Caco-2 (cell line): ENCODE measurements at regions not wholly inside any gene's neighbourhood (a gene's known extent, or its start where the extent isn't known, plus 50 kb on each side); places are given as distances from the start of the nearest gene placed in this dataset.

Source experiments
- BruUV-seq: library from RNA; stranded (reverse); fragments of 400-500 nt; replicated peaks from 2 replicates; lab custom pipeline; 2021; lab: Mats Ljungman, UMichigan
- CTCF ChIA-PET: fragments of 300-600 bp; sonication (Branson Sonifier 250); formaldehyde crosslinking; loops from one replicate; lab custom pipeline; 2022; ENCODE audit warnings: antibody characterized with exemption; lab: Charles Lee
- POLR2A ChIA-PET: fragments of 300-600 bp; sonication (Branson Sonifier 250); formaldehyde crosslinking; loops from one replicate; lab custom pipeline; 2022; ENCODE audit warnings: antibody characterized with exemption; lab: Charles Lee
- DNase-seq, 2 experiments: peaks; one replicate each; pipeline versions ENCODE4 v3.0.0 to v3.0.0-alpha.2; 2020 to 2022
- H3K27me3 ChIP-seq: replicated peaks from 2 replicates; pipeline ENCODE4 v1.6.0; 2011; ENCODE audit warnings: low read length; ENCODE audit not compliant: control insufficient read depth, insufficient read depth
- H3K36me3 ChIP-seq: 2 replicates; pipeline ENCODE4 v1.5.1; 2011; ENCODE audit warnings: low read length; ENCODE audit not compliant: control insufficient read depth, insufficient read depth
- H3K4me1 ChIP-seq: fragments of 250-450 bp; sonication (Bioruptor Pico); 2 replicates; pipeline ENCODE4 v1.5.1; 2020; ENCODE audit warnings: mild to moderate bottlenecking
- H3K4me3 ChIP-seq: 2 replicates; pipeline ENCODE4 v1.5.1; 2011; ENCODE audit warnings: low read depth, mild to moderate bottlenecking, control low read depth, low read length
- H3K9me3 ChIP-seq: fragments of 250-450 bp; sonication (Bioruptor Pico); 2 replicates; pipeline ENCODE4 v1.5.1; 2020; ENCODE audit warnings: mild to moderate bottlenecking, moderate library complexity
- H3K27ac Mint-ChIP-seq: one replicate; pipeline ENCODE4 v1.8.0; 2022; ENCODE audit warnings: mixed read lengths; ENCODE audit not compliant: unreplicated experiment
- H3K27me3 Mint-ChIP-seq: one replicate; pipeline ENCODE4 v1.8.0; 2022; ENCODE audit warnings: mixed read lengths; ENCODE audit not compliant: insufficient read depth, unreplicated experiment
- H3K36me3 Mint-ChIP-seq: one replicate; pipeline ENCODE4 v1.8.0; 2022; ENCODE audit warnings: mild to moderate bottlenecking, mixed read lengths; ENCODE audit not compliant: insufficient read depth, unreplicated experiment
- H3K4me1 Mint-ChIP-seq: one replicate; pipeline ENCODE4 v1.8.0; 2022; ENCODE audit warnings: low read depth, mixed read lengths; ENCODE audit not compliant: unreplicated experiment
- H3K4me3 Mint-ChIP-seq: one replicate; pipeline ENCODE4 v1.8.0; 2022; ENCODE audit warnings: mild to moderate bottlenecking, moderate library complexity, mixed read lengths; ENCODE audit not compliant: unreplicated experiment
- H3K9me3 Mint-ChIP-seq: one replicate; pipeline ENCODE4 v1.8.0; 2022; ENCODE audit warnings: mixed read lengths; ENCODE audit not compliant: unreplicated experiment
- CTCF ChIP-seq, 2 experiments: fragments of 200-600 bp in 1 of 2; IDR thresholded peaks; 1 replicate in 1 of 2; 2 replicates in 1 of 2; pipeline versions ENCODE4 v1.5.1 to v1.8.0; 2011 to 2022; ENCODE audit warnings: antibody characterized with exemption in 1 of 2, control low read depth in 1 of 2, inconsistent platforms in 1 of 2, low read depth in 1 of 2, low read length in 1 of 2, mild to moderate bottlenecking in 1 of 2, moderate library complexity in 1 of 2; ENCODE audit not compliant: insufficient read depth in 1 of 2, severe bottlenecking in 1 of 2, unreplicated experiment in 1 of 2
- intact Hi-C: fragments of 100-400 bp; cut with micrococcal nuclease; formaldehyde crosslinking; loops from one replicate; pipeline ENCODE4 v1.10.0; 2022; ENCODE audit not compliant: unreplicated experiment

GRCh38 chr13:80151016-80151415 is 189.9 kb downstream of the SPRY2 start:
- H3K27me3 ChIP-seq: no peaks in the 10 kb centered on the region
- no peaks in the 10 kb centered on the region for H3K4me1 Mint-ChIP-seq
- no peak overlapping the region for H3K4me3 ChIP-seq
- no peak overlapping the region for H3K4me3 Mint-ChIP-seq
- no peak for DNase-seq
- H3K36me3 ChIP-seq: no peaks in the 10 kb centered on the region
- H3K4me1 ChIP-seq: no peaks in the 10 kb centered on the region
- ChIA-PET CTCF (no interaction called here), POLR2A (no interaction called here)
- H3K36me3 Mint-ChIP-seq: no peaks in the 10 kb centered on the region
- no peak overlapping the region for H3K27ac Mint-ChIP-seq
- no peak for TF ChIP-seq CTCF (IDR thresholded peaks at IDR 0.05; ENCODE audit: insufficient read depth in 1 of 2, low read depth in 1 of 2, low read length in 1 of 2, severe bottlenecking in 1 of 2, unreplicated experiment in 1 of 2)
- no TSS peak for BruUV-seq
- no peaks in the 10 kb centered on the region for H3K9me3 ChIP-seq
- intact Hi-C loops: no loop called here
- H3K9me3 Mint-ChIP-seq: no peaks in the 10 kb centered on the region
- no peaks in the 10 kb centered on the region for H3K27me3 Mint-ChIP-seq

- ChIA-PET POLR2A (interaction anchor here (0.6 kb wide), 1 partner anchor 62 kb away, joined by 3 read pairs; no protein-coding TSS in a partner anchor), CTCF (interaction anchor here (0.7 kb wide), 1 partner anchor 382 kb away, joined by 4 read pairs; no protein-coding TSS in a partner anchor)
- no peaks in the 10 kb centered on the region for H3K36me3 Mint-ChIP-seq
- Histone ChIP-seq H3K36me3 (no peaks in the 10 kb centered on the region), H3K9me3 (no peaks in the 10 kb centered on the region), H3K4me3 (no peak overlapping the region), H3K4me1 (no peaks in the 10 kb centered on the region), H3K27me3 (no peaks in the 10 kb centered on the region)
- no peak overlapping the region for H3K27ac Mint-ChIP-seq
- H3K4me3 Mint-ChIP-seq: no peak overlapping the region
- BruUV-seq: no TSS peak
- no peaks in the 10 kb centered on the region for H3K9me3 Mint-ChIP-seq
- no peak for DNase-seq
- TF ChIP-seq CTCF (IDR thresholded peaks at IDR 0.05; ENCODE audit: insufficient read depth in 1 of 2, low read depth in 1 of 2, low read length in 1 of 2, severe bottlenecking in 1 of 2, unreplicated experiment in 1 of 2): no peak
- intact Hi-C loops: no loop called here
- no peaks in the 10 kb centered on the region for H3K4me1 Mint-ChIP-seq
- H3K27me3 Mint-ChIP-seq: no peaks in the 10 kb centered on the region
Observed at GRCh38 chr13:80149736-80150135, 191.2 kb downstream of the SPRY2 start.

- intact Hi-C loops: no loop called here
- no TSS peak for BruUV-seq
- POLR2A ChIA-PET: no interaction called here
Observed at GRCh38 chr13:80145171-80145690, 195.7 kb downstream of the SPRY2 start.

More at GRCh38 chr13:80145171-80145690, 195.7 kb downstream of the SPRY2 start:
- no peaks in the 10 kb centered on the region for H3K36me3 ChIP-seq
- no peaks in the 10 kb centered on the region for H3K27me3 ChIP-seq
- Mint-ChIP-seq H3K27me3 (no peaks in the 10 kb centered on the region), H3K4me3 (no peak overlapping the region), H3K27ac (no peak overlapping the region), H3K9me3 (no peaks in the 10 kb centered on the region), H3K36me3 (no peaks in the 10 kb centered on the region), H3K4me1 (peaks cover 20% of the 10 kb centered on the region)
- no peaks in the 10 kb centered on the region for H3K9me3 ChIP-seq
- no peak overlapping the region for H3K4me3 ChIP-seq
- CTCF ChIA-PET: interaction anchor here (0.9 kb wide), 1 partner anchor 12 kb away, joined by 4 read pairs; no protein-coding TSS in a partner anchor
- H3K4me1 ChIP-seq: no peaks in the 10 kb centered on the region
- no peak for TF ChIP-seq CTCF (IDR thresholded peaks at IDR 0.05; ENCODE audit: insufficient read depth in 1 of 2, low read depth in 1 of 2, low read length in 1 of 2, severe bottlenecking in 1 of 2, unreplicated experiment in 1 of 2)
- DNase-seq: no peak
